Liver (tissue), 8 donors: ENCODE measurements at regions not wholly inside any gene's neighbourhood (a gene's known extent, or its start where the extent isn't known, plus 50 kb on each side); places are given as distances from the start of the nearest gene placed in this dataset.

ENCODE experiments used
- DNase-seq: peaks from one replicate; pipeline ENCODE4 v3.0.0-alpha.2; 2017; ENCODE audit warnings: low spot score
- H3K27ac ChIP-seq, 2 donors: one replicate each; pipeline ENCODE4 v1.7.0; 2013; ENCODE audit warnings: inconsistent platforms in 2 of 2, low read length in 2 of 2, control low read depth in 1 of 2, low read depth in 1 of 2, mild to moderate bottlenecking in 1 of 2
- H3K27me3 ChIP-seq, 4 donors: one replicate each; pipeline versions ENCODE4 v1.6.1 to v1.7.0; 2013; ENCODE audit warnings: low read length in 3 of 4, inconsistent platforms in 1 of 4, mild to moderate bottlenecking in 1 of 4, moderate library complexity in 1 of 4; ENCODE audit not compliant: control insufficient read depth in 4 of 4, insufficient read depth in 4 of 4
- H3K36me3 ChIP-seq, 4 donors: one replicate each; pipeline versions ENCODE4 v1.6.1 to v1.7.0; 2013; ENCODE audit warnings: low read length in 3 of 4, mild to moderate bottlenecking in 3 of 4, low read depth in 1 of 4, moderate library complexity in 1 of 4; ENCODE audit not compliant: control insufficient read depth in 4 of 4, insufficient read depth in 3 of 4
- H3K4me1 ChIP-seq, 4 donors: one replicate each; pipeline versions ENCODE4 v1.6.1 to v1.7.0; 2013; ENCODE audit warnings: low read length in 3 of 4, mild to moderate bottlenecking in 3 of 4, moderate library complexity in 1 of 4; ENCODE audit not compliant: control insufficient read depth in 4 of 4, insufficient read depth in 4 of 4
- H3K4me3 ChIP-seq, 3 donors: one replicate each; pipeline versions ENCODE4 v1.6.1 to v1.7.0; 2013; ENCODE audit warnings: low read length in 3 of 3, control low read depth in 1 of 3, low read depth in 1 of 3, mild to moderate bottlenecking in 1 of 3
- H3K9ac ChIP-seq, 2 donors: one replicate each; pipeline ENCODE4 v1.7.0; 2013; ENCODE audit warnings: low read length in 2 of 2, mild to moderate bottlenecking in 2 of 2, moderate library complexity in 2 of 2, control low read depth in 1 of 2, low read depth in 1 of 2
- H3K9me3 ChIP-seq, 4 donors: one replicate each; pipeline versions ENCODE4 v1.6.1 to v1.7.0; 2013; ENCODE audit warnings: low read length in 3 of 4; ENCODE audit not compliant: control insufficient read depth in 4 of 4
- EGR1 ChIP-seq, 2 donors: IDR thresholded peaks; 2 replicates each; pipeline ENCODE4 v1.6.1; 2016 to 2018; ENCODE audit warnings: antibody characterized with exemption in 2 of 2, low read depth in 2 of 2
- FOXA1 ChIP-seq: IDR thresholded peaks from 2 replicates; pipeline ENCODE4 v1.6.1; 2016; ENCODE audit warnings: antibody characterized with exemption
- FOXA2 ChIP-seq: IDR thresholded peaks from 2 replicates; pipeline ENCODE4 v1.6.1; 2016; ENCODE audit warnings: antibody characterized with exemption
- GABPA ChIP-seq, 2 donors: IDR thresholded peaks in 1 of 2; conservative IDR thresholded peaks in 1 of 2; 2 replicates each; pipeline ENCODE4 v1.6.1; 2016; ENCODE audit warnings: antibody characterized with exemption in 2 of 2, mild to moderate bottlenecking in 1 of 2, moderate library complexity in 1 of 2
- HNF4A ChIP-seq, 2 donors: conservative IDR thresholded peaks; 2 replicates each; pipeline ENCODE4 v1.6.1; 2016; ENCODE audit warnings: antibody characterized with exemption in 2 of 2, mild to moderate bottlenecking in 2 of 2
- HNF4G ChIP-seq: IDR thresholded peaks from 2 replicates; pipeline ENCODE4 v1.6.1; 2016; ENCODE audit warnings: antibody characterized with exemption
- JUND ChIP-seq, 2 donors: IDR thresholded peaks; 2 replicates each; pipeline ENCODE4 v1.6.1; 2016; ENCODE audit warnings: antibody characterized with exemption in 2 of 2
- NR2F2 ChIP-seq: IDR thresholded peaks from 2 replicates; pipeline ENCODE4 v1.6.1; 2016; ENCODE audit warnings: antibody characterized with exemption
- RAD21 ChIP-seq, 2 donors: IDR thresholded peaks; 2 replicates each; pipeline ENCODE4 v1.6.1; 2016; ENCODE audit warnings: antibody characterized with exemption in 2 of 2, mild to moderate bottlenecking in 2 of 2
- RXRA ChIP-seq, 2 donors: IDR thresholded peaks; 2 replicates each; pipeline ENCODE4 v1.6.1; 2017 to 2018; ENCODE audit warnings: antibody characterized with exemption in 2 of 2, mild to moderate bottlenecking in 1 of 2
- SP1 ChIP-seq: IDR thresholded peaks from 2 replicates; pipeline ENCODE4 v1.6.1; 2018; ENCODE audit warnings: antibody characterized with exemption, mild to moderate bottlenecking
- TAF1 ChIP-seq: conservative IDR thresholded peaks from 2 replicates; pipeline ENCODE4 v1.6.1; 2016; ENCODE audit warnings: antibody characterized with exemption, mild to moderate bottlenecking
- YY1 ChIP-seq: IDR thresholded peaks from 2 replicates; pipeline ENCODE4 v1.6.1; 2016; ENCODE audit warnings: antibody characterized with exemption, mild to moderate bottlenecking
- WGBS: extraction: QIAGEN DNeasy Blood & Tissue Kit; methylation state at CpG from one replicate; pipeline ENCODE4 v1.1.7; 2013; 5-methylcytosine and 5-hydroxymethylcytosine counted together
- TF ChIP-seq, protein P1 (sequence below): IDR thresholded peaks from 2 replicates; pipeline ENCODE4 v1.6.1; 2016; ENCODE audit warnings: antibody characterized with exemption
- TF ChIP-seq, protein P2 (sequence below): fragments of 150-350 bp; IDR thresholded peaks from 2 replicates; pipeline ENCODE4 v1.5.1; 2017; ENCODE audit warnings: improper control_type of control experiment, low read depth, low read length; ENCODE audit not compliant: missing input control
- TF ChIP-seq, protein P3 (sequence below): IDR thresholded peaks from 2 replicates; pipeline ENCODE4 v1.6.1; 2016; ENCODE audit warnings: antibody characterized with exemption
- TF ChIP-seq, protein P4 (sequence below): IDR thresholded peaks from 2 replicates; pipeline ENCODE4 v1.6.1; 2016; ENCODE audit warnings: antibody characterized with exemption, mild to moderate bottlenecking
- TF ChIP-seq, protein P5 (sequence below): IDR thresholded peaks from 2 replicates; pipeline ENCODE4 v1.6.1; 2016; ENCODE audit warnings: antibody characterized with exemption
- donor health status: healthy.
- donor health status: healthy.
- donor health status: healthy.
- donor health status: healthy.
- donor health status: healthy.

DNA sequence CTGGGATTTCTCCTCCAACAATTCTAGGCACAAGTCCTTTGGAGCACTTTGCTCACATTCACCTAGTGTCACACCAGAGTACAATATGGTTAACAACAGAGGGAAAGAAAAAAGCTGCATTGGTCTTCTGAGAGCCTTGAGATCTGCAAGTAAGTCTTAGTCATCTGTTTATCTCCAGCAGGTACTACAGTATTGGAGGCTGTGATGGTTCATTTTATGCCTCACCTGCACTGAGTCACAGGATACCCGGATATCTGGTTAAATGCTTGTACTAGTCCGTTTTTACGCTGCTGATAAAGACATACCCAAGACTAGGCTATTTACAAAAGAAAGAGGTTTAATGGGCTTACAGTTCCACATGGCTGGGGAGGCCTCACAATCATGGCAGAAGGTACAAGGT, 525.0 kb downstream of the NR2F1-AS1 start:
- WGBS = 89% methylated on average over 3 of the region's 3 CpGs
- no peak for DNase-seq
- H3K27ac ChIP-seq = no peak overlapping the region
- no peak for TF ChIP-seq NR2F2
- no peak for TF ChIP-seq EGR1 (IDR thresholded peaks at IDR 0.05; ENCODE audit: low read depth in 2 of 2)
- no peak for TF ChIP-seq RXRA (IDR thresholded peaks at IDR 0.05)
- TF ChIP-seq, protein P1, sequence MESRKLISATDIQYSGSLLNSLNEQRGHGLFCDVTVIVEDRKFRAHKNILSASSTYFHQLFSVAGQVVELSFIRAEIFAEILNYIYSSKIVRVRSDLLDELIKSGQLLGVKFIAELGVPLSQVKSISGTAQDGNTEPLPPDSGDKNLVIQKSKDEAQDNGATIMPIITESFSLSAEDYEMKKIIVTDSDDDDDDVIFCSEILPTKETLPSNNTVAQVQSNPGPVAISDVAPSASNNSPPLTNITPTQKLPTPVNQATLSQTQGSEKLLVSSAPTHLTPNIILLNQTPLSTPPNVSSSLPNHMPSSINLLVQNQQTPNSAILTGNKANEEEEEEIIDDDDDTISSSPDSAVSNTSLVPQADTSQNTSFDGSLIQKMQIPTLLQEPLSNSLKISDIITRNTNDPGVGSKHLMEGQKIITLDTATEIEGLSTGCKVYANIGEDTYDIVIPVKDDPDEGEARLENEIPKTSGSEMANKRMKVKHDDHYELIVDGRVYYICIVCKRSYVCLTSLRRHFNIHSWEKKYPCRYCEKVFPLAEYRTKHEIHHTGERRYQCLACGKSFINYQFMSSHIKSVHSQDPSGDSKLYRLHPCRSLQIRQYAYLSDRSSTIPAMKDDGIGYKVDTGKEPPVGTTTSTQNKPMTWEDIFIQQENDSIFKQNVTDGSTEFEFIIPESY = no peak
- TF ChIP-seq FOXA2 = no peak
- no peak for TF ChIP-seq RAD21 (IDR thresholded peaks at IDR 0.05)
- TF ChIP-seq HNF4A (conservative IDR thresholded peaks at IDR 0.05) = no peak
- no peaks in the 10 kb centered on the region for H3K27me3 ChIP-seq
- no peaks in the 10 kb centered on the region for H3K36me3 ChIP-seq
- H3K4me1 ChIP-seq = no peaks in the 10 kb centered on the region
- no peak overlapping the region for H3K9ac ChIP-seq
- H3K9me3 ChIP-seq = no peaks in the 10 kb centered on the region
- no peak overlapping the region for H3K4me3 ChIP-seq

DNA sequence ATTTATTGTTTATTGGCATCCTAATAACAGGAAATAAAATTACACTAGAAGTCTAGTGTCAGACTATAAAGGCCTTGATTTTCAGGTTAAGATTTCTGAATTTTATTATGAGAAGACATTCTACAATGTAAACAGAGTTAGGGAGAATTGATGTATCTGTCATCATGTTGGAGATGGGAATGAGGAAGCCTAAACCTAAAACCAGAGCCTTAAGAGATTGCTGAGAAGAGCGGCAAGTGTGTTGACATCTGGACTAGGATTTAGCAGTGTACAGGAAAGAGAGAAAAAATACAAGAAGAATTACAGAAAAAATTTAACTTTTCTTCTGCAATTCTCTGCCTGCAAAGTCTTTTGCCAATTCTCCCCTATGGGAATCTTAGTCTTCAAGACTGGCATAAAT, 525.5 kb downstream of the NR2F1-AS1 start:
- Histone ChIP-seq H3K4me3 (no peak overlapping the region), H3K27me3 (no peaks in the 10 kb centered on the region), H3K27ac (no peak overlapping the region), H3K9ac (no peak overlapping the region), H3K9me3 (no peaks in the 10 kb centered on the region), H3K4me1 (no peaks in the 10 kb centered on the region), H3K36me3 (no peaks in the 10 kb centered on the region)
- 92% methylated on average over 1 of the region's 1 CpG for WGBS
- DNase-seq = no peak
- TF ChIP-seq NR2F2 (no peak), HNF4G (no peak), FOXA1 (no peak), RXRA (IDR thresholded peaks at IDR 0.05) (no peak), SP1 (no peak), GABPA (IDR thresholded peaks at IDR 0.05 in 1 of 2, conservative IDR thresholded peaks at IDR 0.05 in 1 of 2) (no peak), YY1 (no peak), EGR1 (IDR thresholded peaks at IDR 0.05; ENCODE audit: low read depth in 2 of 2) (no peak), RAD21 (IDR thresholded peaks at IDR 0.05) (no peak), TAF1 (no peak), JUND (IDR thresholded peaks at IDR 0.05) (no peak), FOXA2 (no peak), HNF4A (conservative IDR thresholded peaks at IDR 0.05) (no peak)
- TF ChIP-seq, protein P2, sequence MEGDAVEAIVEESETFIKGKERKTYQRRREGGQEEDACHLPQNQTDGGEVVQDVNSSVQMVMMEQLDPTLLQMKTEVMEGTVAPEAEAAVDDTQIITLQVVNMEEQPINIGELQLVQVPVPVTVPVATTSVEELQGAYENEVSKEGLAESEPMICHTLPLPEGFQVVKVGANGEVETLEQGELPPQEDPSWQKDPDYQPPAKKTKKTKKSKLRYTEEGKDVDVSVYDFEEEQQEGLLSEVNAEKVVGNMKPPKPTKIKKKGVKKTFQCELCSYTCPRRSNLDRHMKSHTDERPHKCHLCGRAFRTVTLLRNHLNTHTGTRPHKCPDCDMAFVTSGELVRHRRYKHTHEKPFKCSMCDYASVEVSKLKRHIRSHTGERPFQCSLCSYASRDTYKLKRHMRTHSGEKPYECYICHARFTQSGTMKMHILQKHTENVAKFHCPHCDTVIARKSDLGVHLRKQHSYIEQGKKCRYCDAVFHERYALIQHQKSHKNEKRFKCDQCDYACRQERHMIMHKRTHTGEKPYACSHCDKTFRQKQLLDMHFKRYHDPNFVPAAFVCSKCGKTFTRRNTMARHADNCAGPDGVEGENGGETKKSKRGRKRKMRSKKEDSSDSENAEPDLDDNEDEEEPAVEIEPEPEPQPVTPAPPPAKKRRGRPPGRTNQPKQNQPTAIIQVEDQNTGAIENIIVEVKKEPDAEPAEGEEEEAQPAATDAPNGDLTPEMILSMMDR = no peak
- TF ChIP-seq, protein P3, sequence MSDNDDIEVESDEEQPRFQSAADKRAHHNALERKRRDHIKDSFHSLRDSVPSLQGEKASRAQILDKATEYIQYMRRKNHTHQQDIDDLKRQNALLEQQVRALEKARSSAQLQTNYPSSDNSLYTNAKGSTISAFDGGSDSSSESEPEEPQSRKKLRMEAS = no peak
- TF ChIP-seq, protein P1 = no peak
- TF ChIP-seq, protein P4, sequence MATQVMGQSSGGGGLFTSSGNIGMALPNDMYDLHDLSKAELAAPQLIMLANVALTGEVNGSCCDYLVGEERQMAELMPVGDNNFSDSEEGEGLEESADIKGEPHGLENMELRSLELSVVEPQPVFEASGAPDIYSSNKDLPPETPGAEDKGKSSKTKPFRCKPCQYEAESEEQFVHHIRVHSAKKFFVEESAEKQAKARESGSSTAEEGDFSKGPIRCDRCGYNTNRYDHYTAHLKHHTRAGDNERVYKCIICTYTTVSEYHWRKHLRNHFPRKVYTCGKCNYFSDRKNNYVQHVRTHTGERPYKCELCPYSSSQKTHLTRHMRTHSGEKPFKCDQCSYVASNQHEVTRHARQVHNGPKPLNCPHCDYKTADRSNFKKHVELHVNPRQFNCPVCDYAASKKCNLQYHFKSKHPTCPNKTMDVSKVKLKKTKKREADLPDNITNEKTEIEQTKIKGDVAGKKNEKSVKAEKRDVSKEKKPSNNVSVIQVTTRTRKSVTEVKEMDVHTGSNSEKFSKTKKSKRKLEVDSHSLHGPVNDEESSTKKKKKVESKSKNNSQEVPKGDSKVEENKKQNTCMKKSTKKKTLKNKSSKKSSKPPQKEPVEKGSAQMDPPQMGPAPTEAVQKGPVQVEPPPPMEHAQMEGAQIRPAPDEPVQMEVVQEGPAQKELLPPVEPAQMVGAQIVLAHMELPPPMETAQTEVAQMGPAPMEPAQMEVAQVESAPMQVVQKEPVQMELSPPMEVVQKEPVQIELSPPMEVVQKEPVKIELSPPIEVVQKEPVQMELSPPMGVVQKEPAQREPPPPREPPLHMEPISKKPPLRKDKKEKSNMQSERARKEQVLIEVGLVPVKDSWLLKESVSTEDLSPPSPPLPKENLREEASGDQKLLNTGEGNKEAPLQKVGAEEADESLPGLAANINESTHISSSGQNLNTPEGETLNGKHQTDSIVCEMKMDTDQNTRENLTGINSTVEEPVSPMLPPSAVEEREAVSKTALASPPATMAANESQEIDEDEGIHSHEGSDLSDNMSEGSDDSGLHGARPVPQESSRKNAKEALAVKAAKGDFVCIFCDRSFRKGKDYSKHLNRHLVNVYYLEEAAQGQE = no peak
- TF ChIP-seq, protein P5, sequence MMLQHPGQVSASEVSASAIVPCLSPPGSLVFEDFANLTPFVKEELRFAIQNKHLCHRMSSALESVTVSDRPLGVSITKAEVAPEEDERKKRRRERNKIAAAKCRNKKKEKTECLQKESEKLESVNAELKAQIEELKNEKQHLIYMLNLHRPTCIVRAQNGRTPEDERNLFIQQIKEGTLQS = no peak
